Kidney (tissue), 13 donors: ENCODE measurements at regions not wholly inside any gene's neighbourhood (a gene's known extent, or its start where the extent isn't known, plus 50 kb on each side); places are given as distances from the start of the nearest gene placed in this dataset.
A peak's percentile ranks its signal among the peaks of the same experiment; 100 is the strongest.

Source experiments
- DNase-seq, 5 donors: peaks; one replicate each; pipeline ENCODE4 v3.0.0-alpha.2; 2013 to 2020
- FAIRE-seq: peaks from 2 replicates; lab custom pipeline; 2012; peaks lifted over from hg19 to GRCh38; lab: Jason Lieb, UNC
- H3K27ac ChIP-seq, 2 donors: one replicate each; pipeline ENCODE4 v1.7.0; 2013; ENCODE audit warnings: low read depth in 2 of 2, low read length in 2 of 2, inconsistent platforms in 1 of 2
- H3K27me3 ChIP-seq: one replicate; pipeline ENCODE4 v1.7.1; 2013; ENCODE audit warnings: low read length, inconsistent platforms; ENCODE audit not compliant: control insufficient read depth, insufficient read depth
- H3K36me3 ChIP-seq, 3 donors: one replicate each; pipeline versions ENCODE4 v1.7.0 to v1.7.1; 2013; ENCODE audit warnings: low read length in 3 of 3, control low read depth in 1 of 3, inconsistent platforms in 1 of 3; ENCODE audit not compliant: insufficient read depth in 3 of 3, control insufficient read depth in 2 of 3
- H3K4me1 ChIP-seq, 3 donors: one replicate each; pipeline versions ENCODE4 v1.7.0 to v1.7.1; 2013; ENCODE audit warnings: low read length in 3 of 3, inconsistent platforms in 1 of 3, low read depth in 1 of 3; ENCODE audit not compliant: control insufficient read depth in 2 of 3, insufficient read depth in 2 of 3
- H3K4me3 ChIP-seq, 3 donors: one replicate each; pipeline versions ENCODE4 v1.7.0 to v1.8.1; 2013; ENCODE audit warnings: low read length in 3 of 3, control low read depth in 1 of 3, inconsistent platforms in 1 of 3
- H3K9ac ChIP-seq, 3 donors: one replicate each; pipeline versions ENCODE4 v1.7.0 to v1.7.1; 2013; ENCODE audit warnings: low read length in 3 of 3, control low read depth in 1 of 3, inconsistent platforms in 1 of 3
- H3K9me3 ChIP-seq, 3 donors: one replicate each; pipeline versions ENCODE4 v1.7.0 to v1.7.1; 2013; ENCODE audit warnings: low read length in 3 of 3, control low read depth in 1 of 3, inconsistent platforms in 1 of 3; ENCODE audit not compliant: control insufficient read depth in 2 of 3, insufficient read depth in 1 of 3
- intact Hi-C: fragments of 100-400 bp; cut with DNase I; formaldehyde crosslinking; loops from one replicate; pipeline ENCODE4 v1.11.1; 2022
- TF ChIP-seq, protein P1 (sequence below): IDR thresholded peaks from 3 replicates; pipeline ENCODE4 v1.5.1; 2012; ENCODE audit warnings: mild to moderate bottlenecking, moderate library complexity, borderline replicate concordance; ENCODE audit not compliant: insufficient read depth; ENCODE audit errors: extremely low read depth
- donor health status: control.
- donor health status: control.
- donor health status: control.
- donor health status: control.
- donor health status: control.
- donor health status: DM: yes; HTN: yes; CAD: no.
- donor health status: Normal renal cell carcinoma (clear cell type).

DNA sequence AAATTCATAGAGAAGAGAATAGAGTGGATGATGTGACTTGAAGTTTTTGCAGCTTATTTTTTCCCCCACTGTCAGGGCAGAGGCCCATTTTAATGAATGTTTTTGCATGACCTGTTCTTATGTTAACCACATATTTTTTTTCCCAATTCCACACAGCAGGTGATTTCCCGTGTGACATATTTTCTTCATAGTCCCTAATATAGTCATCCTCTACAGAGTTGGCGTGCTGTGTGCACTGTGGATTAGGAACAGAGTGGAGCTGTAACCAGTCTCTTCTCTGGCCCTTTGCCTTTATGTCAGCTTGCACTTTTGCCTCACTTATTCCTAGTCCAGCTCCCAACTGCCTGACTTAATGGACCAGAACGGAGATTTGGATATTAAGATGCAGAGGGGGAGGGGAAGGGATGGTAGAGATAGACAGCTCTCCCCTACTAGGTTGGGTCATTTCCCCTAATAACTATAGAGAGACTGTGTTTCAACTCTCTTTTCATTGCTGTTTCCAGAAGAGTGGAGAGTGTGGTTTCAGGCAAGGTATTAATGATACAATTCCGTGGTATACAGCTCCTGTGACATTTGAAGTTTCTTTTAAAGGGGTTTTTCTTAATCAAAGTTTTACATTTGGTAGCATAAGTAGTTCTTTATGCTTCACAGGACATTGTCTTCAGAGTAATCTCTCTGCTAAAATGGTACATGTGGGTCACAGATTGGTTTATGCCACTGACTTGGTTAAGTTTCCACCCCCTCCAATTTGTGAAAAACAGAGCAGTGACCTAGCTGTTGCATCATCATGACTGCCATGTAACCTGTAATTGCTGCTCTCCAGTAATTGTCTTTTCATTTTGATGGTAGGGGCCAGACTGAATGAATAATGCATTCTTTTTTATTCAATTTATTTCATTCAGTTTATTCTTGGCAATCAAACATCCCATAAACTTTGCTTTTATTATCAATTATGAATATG is 161.3 kb downstream of the HAUS1 start:
- TF ChIP-seq, protein P1, sequence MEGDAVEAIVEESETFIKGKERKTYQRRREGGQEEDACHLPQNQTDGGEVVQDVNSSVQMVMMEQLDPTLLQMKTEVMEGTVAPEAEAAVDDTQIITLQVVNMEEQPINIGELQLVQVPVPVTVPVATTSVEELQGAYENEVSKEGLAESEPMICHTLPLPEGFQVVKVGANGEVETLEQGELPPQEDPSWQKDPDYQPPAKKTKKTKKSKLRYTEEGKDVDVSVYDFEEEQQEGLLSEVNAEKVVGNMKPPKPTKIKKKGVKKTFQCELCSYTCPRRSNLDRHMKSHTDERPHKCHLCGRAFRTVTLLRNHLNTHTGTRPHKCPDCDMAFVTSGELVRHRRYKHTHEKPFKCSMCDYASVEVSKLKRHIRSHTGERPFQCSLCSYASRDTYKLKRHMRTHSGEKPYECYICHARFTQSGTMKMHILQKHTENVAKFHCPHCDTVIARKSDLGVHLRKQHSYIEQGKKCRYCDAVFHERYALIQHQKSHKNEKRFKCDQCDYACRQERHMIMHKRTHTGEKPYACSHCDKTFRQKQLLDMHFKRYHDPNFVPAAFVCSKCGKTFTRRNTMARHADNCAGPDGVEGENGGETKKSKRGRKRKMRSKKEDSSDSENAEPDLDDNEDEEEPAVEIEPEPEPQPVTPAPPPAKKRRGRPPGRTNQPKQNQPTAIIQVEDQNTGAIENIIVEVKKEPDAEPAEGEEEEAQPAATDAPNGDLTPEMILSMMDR: no peak
- intact Hi-C loops: no loop called here
- Histone ChIP-seq H3K4me1 (no peaks in the 10 kb centered on the region), H3K9me3 (no peaks in the 10 kb centered on the region), H3K9ac (no peak overlapping the region), H3K27me3 (no peaks in the 10 kb centered on the region), H3K4me3 (no peak overlapping the region), H3K27ac (no peak overlapping the region), H3K36me3 (peaks cover 0 to 11% (median 7%) of the 10 kb centered on the region in 3 donors)
- DNase-seq: peak in 1 of 5 donors; percentile 19
- FAIRE-seq: no peak

DNA sequence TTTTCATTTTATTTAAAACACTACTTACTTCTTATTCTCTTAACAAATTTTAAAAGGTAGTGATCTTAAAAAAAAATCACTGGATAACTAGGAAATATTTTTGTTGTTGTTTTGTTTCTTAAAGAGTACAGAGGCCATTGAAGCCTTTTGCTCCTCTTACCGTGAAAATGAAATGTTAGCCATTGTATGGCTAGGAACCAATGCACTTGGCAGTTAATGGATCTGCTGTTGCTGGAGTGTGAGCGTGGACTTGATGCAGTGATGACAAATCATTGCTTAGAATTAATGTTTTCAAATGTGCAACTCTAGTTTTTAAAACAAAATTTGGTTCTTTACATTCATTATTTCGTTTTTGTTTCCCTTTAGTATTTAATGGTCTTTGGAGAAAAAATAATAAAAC is 162.3 kb downstream of the HAUS1 start:
- no peak overlapping the region for H3K27ac ChIP-seq
- intact Hi-C loops: no loop called here
- H3K4me1 ChIP-seq: no peaks in the 10 kb centered on the region
- peaks cover 0 to 11% (median 9%) of the 10 kb centered on the region in 3 donors for H3K36me3 ChIP-seq
- TF ChIP-seq, protein P1: no peak
- DNase-seq: no peak
- no peaks in the 10 kb centered on the region for H3K27me3 ChIP-seq
- no peak for FAIRE-seq
- no peaks in the 10 kb centered on the region for H3K9me3 ChIP-seq
- no peak overlapping the region for H3K4me3 ChIP-seq
- H3K9ac ChIP-seq: no peak overlapping the region

DNA sequence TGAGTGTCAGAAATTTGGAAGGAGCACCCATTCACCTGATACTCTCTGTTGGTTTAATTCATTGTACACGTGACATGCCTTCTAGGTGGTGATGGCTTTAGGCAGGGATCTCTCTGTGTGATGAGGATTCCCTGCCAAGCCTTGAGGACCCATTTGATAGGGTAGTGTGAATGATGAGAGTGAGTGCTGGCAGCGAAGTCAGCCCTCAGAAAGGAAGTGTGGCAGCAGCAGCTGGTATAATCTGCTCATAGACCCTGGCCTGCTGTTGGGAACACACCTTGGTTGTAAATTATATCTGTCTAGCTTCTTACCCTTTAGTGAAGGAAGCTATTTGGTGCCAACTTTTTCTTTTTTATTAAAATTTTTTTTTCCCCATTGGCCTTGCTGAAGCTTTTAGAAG is 164.5 kb downstream of the HAUS1 start:
- H3K9me3 ChIP-seq: no peaks in the 10 kb centered on the region
- no peaks in the 10 kb centered on the region for H3K4me1 ChIP-seq
- intact Hi-C loops: no loop called here
- DNase-seq: no peak
- TF ChIP-seq, protein P1: no peak
- H3K27ac ChIP-seq: no peak overlapping the region
- no peak for FAIRE-seq
- no peak overlapping the region for H3K9ac ChIP-seq
- H3K36me3 ChIP-seq: peaks cover 0 to 5% (median 5%) of the 10 kb centered on the region in 3 donors
- H3K4me3 ChIP-seq: no peak overlapping the region
- no peaks in the 10 kb centered on the region for H3K27me3 ChIP-seq
